ENCODE measurements at regions not wholly inside any gene's neighbourhood (a gene's known extent, or its start where the extent isn't known, plus 50 kb on each side); places are given as distances from the start of the nearest gene placed in this dataset.

- TF ChIP-seq CTCF (IDR thresholded peaks at IDR 0.05; ENCODE audit: low read depth, low read length) (no peak), EZH2phosphoT487 (IDR thresholded peaks at IDR 0.05; ENCODE audit: low read depth) (no peak)
Measured at GRCh38 chr11:15361316-15361715, 246.6 kb downstream of the INSC start.
